MM.1S (cell line): ENCODE measurements at regions not wholly inside any gene's neighbourhood (a gene's known extent, or its start where the extent isn't known, plus 50 kb on each side); places are given as distances from the start of the nearest gene placed in this dataset.

Source experiments
- EZH2 ChIP-seq: fragments of 300-600 bp; sonication (generic); optimal IDR thresholded peaks from 2 replicates; pipeline ENCODE3; 2017; ENCODE audit warnings: low read depth, mild to moderate bottlenecking, antibody characterized with exemption, low read length, mixed read lengths
- TF ChIP-seq, protein P1 (sequence below): fragments of 300-600 bp; sonication (generic); IDR thresholded peaks from 2 replicates; pipeline ENCODE4 v1.5.1; 2016; ENCODE audit warnings: antibody characterized with exemption, low read length, mixed read lengths

DNA sequence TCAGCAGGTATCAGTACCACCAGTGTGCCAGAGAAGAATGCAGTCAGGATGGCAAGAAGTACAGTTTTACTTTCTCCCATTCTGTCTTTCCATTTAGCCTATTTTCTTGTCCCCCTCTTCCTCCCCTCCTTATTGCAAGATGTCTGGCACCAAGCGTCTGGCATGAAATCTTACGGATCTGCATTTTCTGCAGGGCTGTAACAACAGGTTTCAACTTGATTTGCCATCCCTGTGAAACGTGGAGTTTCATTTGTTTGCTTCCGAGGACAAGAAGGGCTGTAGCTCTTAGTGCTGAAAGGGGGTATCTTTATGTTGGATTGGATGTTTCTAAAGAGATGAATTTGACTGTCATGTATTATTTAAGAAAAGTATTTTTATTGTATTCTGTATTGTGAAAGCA lies 1110.6 kb downstream of the BCL11B start:
- TF ChIP-seq, protein P1, sequence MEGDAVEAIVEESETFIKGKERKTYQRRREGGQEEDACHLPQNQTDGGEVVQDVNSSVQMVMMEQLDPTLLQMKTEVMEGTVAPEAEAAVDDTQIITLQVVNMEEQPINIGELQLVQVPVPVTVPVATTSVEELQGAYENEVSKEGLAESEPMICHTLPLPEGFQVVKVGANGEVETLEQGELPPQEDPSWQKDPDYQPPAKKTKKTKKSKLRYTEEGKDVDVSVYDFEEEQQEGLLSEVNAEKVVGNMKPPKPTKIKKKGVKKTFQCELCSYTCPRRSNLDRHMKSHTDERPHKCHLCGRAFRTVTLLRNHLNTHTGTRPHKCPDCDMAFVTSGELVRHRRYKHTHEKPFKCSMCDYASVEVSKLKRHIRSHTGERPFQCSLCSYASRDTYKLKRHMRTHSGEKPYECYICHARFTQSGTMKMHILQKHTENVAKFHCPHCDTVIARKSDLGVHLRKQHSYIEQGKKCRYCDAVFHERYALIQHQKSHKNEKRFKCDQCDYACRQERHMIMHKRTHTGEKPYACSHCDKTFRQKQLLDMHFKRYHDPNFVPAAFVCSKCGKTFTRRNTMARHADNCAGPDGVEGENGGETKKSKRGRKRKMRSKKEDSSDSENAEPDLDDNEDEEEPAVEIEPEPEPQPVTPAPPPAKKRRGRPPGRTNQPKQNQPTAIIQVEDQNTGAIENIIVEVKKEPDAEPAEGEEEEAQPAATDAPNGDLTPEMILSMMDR, result no peak
- no peak for TF ChIP-seq EZH2
